Activated CD4-positive, alpha-beta T cell treated with anti-CD3 and anti-CD28 coated beads, Interleukin-2, amount 10 ng/mL, durations not matched to agents 24 days and 14 days (primary cell): ENCODE measurements at regions not wholly inside any gene's neighbourhood (a gene's known extent, or its start where the extent isn't known, plus 50 kb on each side); places are given as distances from the start of the nearest gene placed in this dataset.

Experiments
- DNase-seq: peaks from one replicate; pipeline ENCODE4 v3.0.0; 2022
- H3K27ac Mint-ChIP-seq: one replicate; pipeline ENCODE4 v1.8.0; 2022; ENCODE audit warnings: mild to moderate bottlenecking, mixed read lengths
- H3K27me3 Mint-ChIP-seq: one replicate; pipeline ENCODE4 v1.8.0; 2022; ENCODE audit warnings: mixed read lengths
- H3K36me3 Mint-ChIP-seq: one replicate; pipeline ENCODE4 v1.8.0; 2022; ENCODE audit warnings: low read depth, mild to moderate bottlenecking, mixed read lengths
- H3K4me1 Mint-ChIP-seq: one replicate; pipeline ENCODE4 v1.8.0; 2021; ENCODE audit warnings: mixed read lengths
- H3K4me3 Mint-ChIP-seq: one replicate; pipeline ENCODE4 v1.8.0; 2022; ENCODE audit warnings: mild to moderate bottlenecking, moderate library complexity, mixed read lengths
- H3K9me3 Mint-ChIP-seq: one replicate; pipeline ENCODE4 v1.8.0; 2021; ENCODE audit warnings: mixed read lengths
- intact Hi-C: fragments of 100-400 bp; cut with micrococcal nuclease; formaldehyde crosslinking; loops from one replicate; pipeline ENCODE4 v1.15.1; 2023

DNA sequence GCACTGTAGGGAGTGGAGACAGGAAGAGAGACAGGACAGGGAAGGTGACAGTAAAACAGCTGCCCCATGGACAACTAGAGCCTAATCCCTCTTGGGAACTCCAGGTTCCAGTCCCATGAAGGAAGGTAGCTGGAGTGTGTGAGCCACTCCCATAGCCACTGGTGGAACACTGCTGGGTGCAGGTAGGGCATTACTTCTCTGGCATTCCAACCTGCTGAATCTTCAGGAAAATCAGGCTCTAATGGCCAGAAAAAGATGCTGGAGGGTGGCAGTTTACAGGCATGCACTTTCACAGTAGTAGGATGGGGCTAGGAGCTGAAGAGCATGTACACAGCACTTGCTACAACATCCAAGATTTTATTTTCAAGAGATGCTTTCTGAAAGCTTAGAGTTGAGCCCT is 259.4 kb downstream of the AUH start:
- intact Hi-C loops: loop anchor here (1.0 kb wide), 1 partner anchor 31 kb away; no protein-coding TSS in a partner anchor
- H3K27ac Mint-ChIP-seq: peak overlapping the region; percentile 89
- no peaks in the 10 kb centered on the region for H3K27me3 Mint-ChIP-seq
- H3K4me3 Mint-ChIP-seq: peak overlapping the region; percentile 70
- peaks cover 18% of the 10 kb centered on the region for H3K9me3 Mint-ChIP-seq
- peaks cover 41% of the 10 kb centered on the region for H3K36me3 Mint-ChIP-seq
- peaks cover 62% of the 10 kb centered on the region for H3K4me1 Mint-ChIP-seq
- peak; percentile 66 for DNase-seq

DNA sequence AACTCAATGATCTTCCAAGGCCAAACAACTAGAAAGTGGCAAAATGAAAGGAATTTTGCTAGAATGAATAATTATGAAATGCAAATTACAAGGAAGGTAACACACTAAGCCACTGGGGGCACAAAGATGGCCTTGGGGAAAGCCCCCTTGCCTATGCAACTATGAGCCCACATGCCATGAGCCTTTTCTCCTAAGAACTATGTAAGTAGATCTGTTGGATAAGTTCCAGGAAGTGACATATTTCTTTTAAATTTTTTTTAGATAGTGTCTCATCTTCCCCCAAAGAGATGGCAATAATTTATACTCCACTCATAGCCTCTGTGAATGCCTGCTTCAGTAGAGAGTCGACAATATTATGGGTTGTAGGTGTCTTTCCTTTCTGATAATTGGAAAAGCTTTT is 257.8 kb downstream of the AUH start:
- H3K4me1 Mint-ChIP-seq: peaks cover 53% of the 10 kb centered on the region
- peaks cover 49% of the 10 kb centered on the region for H3K36me3 Mint-ChIP-seq
- H3K27ac Mint-ChIP-seq: peak overlapping the region; percentile 1
- H3K27me3 Mint-ChIP-seq: no peaks in the 10 kb centered on the region
- peaks cover 24% of the 10 kb centered on the region for H3K9me3 Mint-ChIP-seq
- no peak overlapping the region for H3K4me3 Mint-ChIP-seq
- no peak for DNase-seq
- intact Hi-C loops: no loop called here

DNA sequence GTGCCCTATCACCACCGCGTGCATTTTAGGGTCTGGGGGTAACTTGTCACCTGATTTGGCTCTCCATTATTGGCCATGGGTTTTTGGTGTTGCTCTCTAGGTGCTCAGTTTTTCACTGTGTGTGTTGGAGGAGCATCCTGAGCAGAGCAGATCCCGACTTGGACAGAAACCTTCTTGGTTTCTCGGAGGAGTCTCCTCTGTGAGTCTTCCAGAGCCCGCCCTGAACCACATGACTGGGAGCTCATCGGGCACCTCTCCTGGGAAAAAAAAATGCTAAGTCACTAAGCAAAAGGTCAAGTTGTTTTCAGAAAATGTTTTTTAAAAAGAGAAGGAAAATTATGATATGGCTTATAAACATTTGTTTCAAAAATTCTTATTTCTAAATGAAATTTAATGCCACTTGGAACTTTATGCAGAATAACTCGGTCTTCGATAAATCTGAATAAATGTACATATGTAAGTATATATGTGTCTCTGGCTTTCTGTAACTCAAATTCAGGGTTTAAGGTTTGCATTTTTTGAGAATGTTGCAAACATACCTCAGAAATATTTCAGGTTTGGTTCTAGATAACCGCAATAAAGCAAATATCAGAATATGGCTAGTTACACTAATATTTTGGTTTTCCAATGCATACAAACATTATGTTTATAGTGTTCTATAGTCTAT is 255.2 kb downstream of the AUH start:
- Mint-ChIP-seq H3K27ac (no peak overlapping the region), H3K9me3 (peaks cover 35% of the 10 kb centered on the region), H3K36me3 (peaks cover 68% of the 10 kb centered on the region), H3K4me3 (no peak overlapping the region), H3K27me3 (no peaks in the 10 kb centered on the region), H3K4me1 (peaks cover 31% of the 10 kb centered on the region)
- intact Hi-C loops: no loop called here
- DNase-seq: no peak

DNA sequence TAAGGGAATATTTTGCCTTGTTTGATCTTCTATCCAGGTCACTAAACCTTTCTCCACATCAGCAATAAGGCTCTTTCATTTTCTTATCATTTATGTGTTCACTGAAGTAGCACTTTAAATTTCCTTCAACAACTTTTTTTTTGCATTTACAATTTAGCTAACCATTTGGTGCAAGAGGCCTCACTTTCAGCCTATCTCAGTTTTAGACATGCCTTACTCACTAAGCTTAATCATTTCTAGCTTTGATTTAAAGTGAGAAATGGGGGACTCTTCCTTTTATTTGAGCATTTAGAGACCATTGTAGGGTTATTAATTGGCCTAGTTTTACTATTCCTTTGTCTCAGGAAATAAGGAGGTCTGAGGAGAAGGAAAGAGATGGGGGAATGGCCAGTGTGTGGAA is 250.5 kb downstream of the AUH start:
- no peak overlapping the region for H3K4me3 Mint-ChIP-seq
- no peak overlapping the region for H3K27ac Mint-ChIP-seq
- H3K9me3 Mint-ChIP-seq: peaks cover 33% of the 10 kb centered on the region
- intact Hi-C loops: no loop called here
- DNase-seq: no peak
- no peaks in the 10 kb centered on the region for H3K27me3 Mint-ChIP-seq
- peaks cover 30% of the 10 kb centered on the region for H3K4me1 Mint-ChIP-seq
- peaks cover 61% of the 10 kb centered on the region for H3K36me3 Mint-ChIP-seq

DNA sequence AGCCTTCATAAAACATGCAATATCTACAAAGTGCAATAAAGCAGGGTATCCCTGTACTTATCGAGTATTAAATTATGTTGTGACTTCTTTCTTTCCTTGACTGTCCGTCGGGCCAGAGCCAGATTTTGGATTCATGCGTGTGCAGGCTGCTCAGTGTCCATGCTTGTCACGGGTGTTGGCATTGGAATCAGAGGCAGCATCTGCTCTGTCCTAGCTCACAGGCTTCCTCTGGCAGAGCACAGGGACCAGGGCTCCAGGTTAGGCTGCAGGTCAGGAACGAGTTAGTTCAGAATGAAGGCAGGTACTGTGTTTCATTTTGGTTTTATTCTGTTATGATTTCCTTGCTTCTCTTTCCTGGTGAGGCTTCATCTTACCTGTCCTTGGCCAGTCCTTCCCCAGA is 249.8 kb downstream of the AUH start:
- peaks cover 63% of the 10 kb centered on the region for H3K36me3 Mint-ChIP-seq
- intact Hi-C loops: no loop called here
- DNase-seq: no peak
- no peak overlapping the region for H3K4me3 Mint-ChIP-seq
- peaks cover 30% of the 10 kb centered on the region for H3K9me3 Mint-ChIP-seq
- H3K27me3 Mint-ChIP-seq: no peaks in the 10 kb centered on the region
- H3K27ac Mint-ChIP-seq: no peak overlapping the region
- peaks cover 34% of the 10 kb centered on the region for H3K4me1 Mint-ChIP-seq

DNA sequence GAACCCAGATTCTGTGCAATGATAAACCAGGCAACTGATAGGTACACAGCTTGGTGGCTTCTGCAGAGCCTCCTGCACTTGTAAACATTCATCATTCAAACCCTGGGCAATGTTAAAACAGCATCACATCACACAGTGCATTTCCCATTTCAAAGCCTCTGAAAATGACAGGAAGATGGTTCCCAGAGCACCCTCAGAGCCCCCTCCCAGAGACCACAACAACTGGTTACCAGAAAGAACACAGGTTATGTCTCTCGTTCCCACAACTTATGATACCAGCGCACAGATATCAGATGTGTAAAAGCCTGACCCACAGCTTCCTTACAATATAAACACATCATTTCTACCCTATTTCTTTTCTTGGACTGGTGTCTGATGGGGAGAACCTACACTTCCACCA is 248.7 kb downstream of the AUH start:
- DNase-seq: no peak
- intact Hi-C loops: no loop called here
- Mint-ChIP-seq H3K4me1 (peaks cover 34% of the 10 kb centered on the region), H3K36me3 (peaks cover 58% of the 10 kb centered on the region), H3K4me3 (no peak overlapping the region), H3K27me3 (no peaks in the 10 kb centered on the region), H3K27ac (peak overlapping the region; percentile 21), H3K9me3 (peaks cover 25% of the 10 kb centered on the region)

DNA sequence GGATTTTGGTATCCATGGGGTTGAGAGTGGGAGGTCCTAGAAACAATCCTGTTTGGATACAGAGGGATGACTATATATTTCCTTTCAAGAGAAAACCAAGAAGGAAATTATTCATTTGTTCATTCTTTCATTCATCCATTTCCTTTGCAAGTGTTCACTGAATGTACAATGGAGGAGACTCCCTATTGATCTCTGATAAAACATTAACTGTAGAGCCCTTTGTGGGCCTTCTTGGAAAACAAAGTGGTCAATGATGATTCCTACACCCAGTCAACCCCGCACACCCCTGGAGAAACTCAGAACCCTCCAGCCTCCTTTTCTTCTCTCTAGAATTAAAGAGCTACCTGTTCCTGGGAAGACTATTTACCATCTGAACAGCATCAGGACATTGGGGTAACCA is 247.3 kb downstream of the AUH start:
- H3K4me3 Mint-ChIP-seq: no peak overlapping the region
- H3K27me3 Mint-ChIP-seq: peaks cover 2% of the 10 kb centered on the region
- no peak for DNase-seq
- intact Hi-C loops: no loop called here
- H3K36me3 Mint-ChIP-seq: peaks cover 58% of the 10 kb centered on the region
- no peak overlapping the region for H3K27ac Mint-ChIP-seq
- H3K9me3 Mint-ChIP-seq: peaks cover 21% of the 10 kb centered on the region
- H3K4me1 Mint-ChIP-seq: peaks cover 39% of the 10 kb centered on the region

DNA sequence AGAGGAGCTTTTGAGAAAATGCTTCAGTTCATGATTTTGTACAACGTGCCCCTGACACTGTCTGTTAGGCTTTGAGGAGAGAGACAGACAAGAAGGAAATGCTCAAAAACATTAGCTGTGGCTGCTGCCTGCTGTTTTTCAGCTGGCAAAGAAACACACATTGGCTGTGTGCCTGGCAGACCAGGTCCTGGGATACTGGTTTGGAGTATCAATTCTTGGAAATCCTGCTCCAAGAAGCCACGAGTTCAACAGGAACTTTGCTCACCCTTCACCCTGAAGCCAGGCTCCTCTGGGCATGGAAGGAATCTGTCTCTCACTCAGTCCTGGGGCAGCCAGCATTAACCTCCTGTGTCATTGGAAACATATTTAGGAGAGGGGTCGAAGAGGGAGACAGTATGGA is 245.5 kb downstream of the AUH start:
- intact Hi-C loops: no loop called here
- Mint-ChIP-seq H3K9me3 (peaks cover 11% of the 10 kb centered on the region), H3K4me1 (peaks cover 43% of the 10 kb centered on the region), H3K27me3 (peaks cover 2% of the 10 kb centered on the region), H3K4me3 (no peak overlapping the region), H3K27ac (peak overlapping the region; percentile 71), H3K36me3 (peaks cover 41% of the 10 kb centered on the region)
- no peak for DNase-seq

DNA sequence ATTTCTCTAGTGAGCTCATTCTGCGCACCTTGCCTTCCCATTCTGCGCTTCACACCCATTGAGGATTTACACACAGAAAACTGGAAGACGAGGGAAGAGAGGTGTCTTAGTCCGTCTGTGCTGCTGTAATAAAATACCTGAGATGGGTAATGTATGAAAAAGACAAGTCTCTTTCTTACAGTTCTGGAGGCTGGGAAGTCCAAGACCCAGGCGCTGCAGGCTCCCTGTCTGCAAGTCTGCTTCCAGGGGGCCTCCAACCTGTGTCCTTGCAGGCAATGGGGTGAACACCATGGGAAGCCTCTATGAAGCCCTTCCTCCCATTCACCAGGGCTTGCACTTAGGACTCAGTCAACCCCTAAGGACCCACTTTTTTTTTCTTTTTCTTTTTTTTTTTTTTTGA is 245.0 kb downstream of the AUH start:
- H3K4me3 Mint-ChIP-seq: no peak overlapping the region
- H3K27me3 Mint-ChIP-seq: peaks cover 2% of the 10 kb centered on the region
- peaks cover 37% of the 10 kb centered on the region for H3K36me3 Mint-ChIP-seq
- peaks cover 42% of the 10 kb centered on the region for H3K4me1 Mint-ChIP-seq
- peak overlapping the region; percentile 25 for H3K27ac Mint-ChIP-seq
- no peak for DNase-seq
- intact Hi-C loops: no loop called here
- peaks cover 10% of the 10 kb centered on the region for H3K9me3 Mint-ChIP-seq

DNA sequence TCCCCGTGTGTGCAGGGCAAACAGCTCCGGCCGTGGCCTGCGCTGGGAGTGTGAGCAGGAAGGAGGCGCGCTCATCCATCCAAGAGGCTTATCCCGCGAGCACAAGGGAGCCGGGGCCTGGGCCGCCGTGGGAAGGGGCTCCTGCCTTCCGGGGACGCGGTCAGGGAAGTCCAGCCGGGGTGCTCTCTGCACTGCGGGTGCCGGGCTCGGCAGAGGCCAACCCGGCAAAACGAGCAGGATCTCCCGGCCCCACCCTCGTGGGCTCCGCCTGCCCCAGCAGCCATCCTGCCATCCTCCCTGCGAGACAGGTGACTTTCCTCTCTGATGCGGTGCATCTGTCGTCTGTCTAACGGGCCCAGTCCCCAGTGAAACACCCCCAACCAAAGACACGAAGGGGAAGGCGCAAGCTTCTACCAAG is 244.2 kb downstream of the AUH start:
- Mint-ChIP-seq H3K9me3 (peaks cover 6% of the 10 kb centered on the region), H3K27me3 (peaks cover 2% of the 10 kb centered on the region), H3K27ac (no peak overlapping the region), H3K4me1 (peaks cover 43% of the 10 kb centered on the region), H3K4me3 (no peak overlapping the region), H3K36me3 (peaks cover 37% of the 10 kb centered on the region)
- intact Hi-C loops: no loop called here
- DNase-seq: no peak

DNA sequence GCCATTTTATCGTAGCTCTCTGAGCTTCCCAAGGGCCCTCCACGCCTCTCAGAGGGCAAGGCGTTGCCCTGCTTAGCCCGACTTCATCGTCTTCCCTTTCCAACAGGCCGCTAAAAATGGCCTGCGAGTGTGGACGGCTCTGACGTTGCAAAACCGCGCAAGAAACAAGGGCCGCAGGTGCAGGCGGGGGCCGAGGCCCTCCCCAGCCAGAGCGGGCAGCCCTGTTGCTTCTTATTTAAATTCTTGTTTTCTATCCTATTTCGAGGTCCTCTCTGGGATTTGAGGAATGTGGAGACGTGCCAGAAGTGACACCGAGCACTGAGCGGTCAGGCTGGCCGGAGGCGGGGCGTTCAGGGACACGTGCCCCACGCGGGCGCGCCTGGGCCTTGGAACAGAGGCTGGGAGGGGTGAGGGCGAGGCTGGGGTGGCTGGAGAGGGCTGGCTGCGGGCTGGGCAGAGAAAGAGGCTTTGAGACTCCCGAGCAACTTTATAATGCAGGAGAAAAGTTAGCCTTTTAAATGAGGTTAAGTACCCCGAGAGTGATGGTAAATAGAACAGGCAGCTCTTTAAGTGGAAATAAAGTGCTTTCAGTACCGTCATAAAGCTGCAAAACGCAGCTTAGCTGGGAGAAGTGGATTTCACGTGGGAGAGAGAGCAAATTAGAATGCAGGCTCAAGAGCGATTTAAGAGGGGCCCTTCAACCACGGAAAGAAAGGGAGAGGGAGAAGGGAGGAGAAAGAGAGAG is 243.6 kb downstream of the AUH start:
- no peak overlapping the region for H3K27ac Mint-ChIP-seq
- H3K27me3 Mint-ChIP-seq: peaks cover 2% of the 10 kb centered on the region
- H3K4me3 Mint-ChIP-seq: no peak overlapping the region
- peaks cover 40% of the 10 kb centered on the region for H3K4me1 Mint-ChIP-seq
- H3K36me3 Mint-ChIP-seq: peaks cover 36% of the 10 kb centered on the region
- no peak for DNase-seq
- peaks cover 2% of the 10 kb centered on the region for H3K9me3 Mint-ChIP-seq
- intact Hi-C loops: no loop called here

DNA sequence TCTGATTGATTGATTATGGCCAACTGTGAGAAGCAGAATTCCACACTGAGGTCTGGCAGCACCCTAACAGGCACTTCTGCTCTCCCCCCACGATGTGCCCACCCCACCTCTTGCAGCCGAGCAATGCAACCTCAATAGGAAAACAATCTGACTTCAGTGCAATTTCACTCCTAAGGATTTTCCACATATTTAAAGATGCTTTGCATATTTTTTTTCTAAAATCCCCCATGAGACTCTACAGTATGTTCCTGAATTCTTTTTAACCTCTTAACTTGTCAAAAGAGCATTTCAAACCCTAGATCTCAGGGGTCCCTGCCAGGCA is 243.1 kb downstream of the AUH start:
- peaks cover 38% of the 10 kb centered on the region for H3K4me1 Mint-ChIP-seq
- H3K27ac Mint-ChIP-seq: no peak overlapping the region
- H3K36me3 Mint-ChIP-seq: peaks cover 38% of the 10 kb centered on the region
- peaks cover 6% of the 10 kb centered on the region for H3K9me3 Mint-ChIP-seq
- intact Hi-C loops: no loop called here
- H3K4me3 Mint-ChIP-seq: no peak overlapping the region
- no peak for DNase-seq
- H3K27me3 Mint-ChIP-seq: peaks cover 2% of the 10 kb centered on the region

DNA sequence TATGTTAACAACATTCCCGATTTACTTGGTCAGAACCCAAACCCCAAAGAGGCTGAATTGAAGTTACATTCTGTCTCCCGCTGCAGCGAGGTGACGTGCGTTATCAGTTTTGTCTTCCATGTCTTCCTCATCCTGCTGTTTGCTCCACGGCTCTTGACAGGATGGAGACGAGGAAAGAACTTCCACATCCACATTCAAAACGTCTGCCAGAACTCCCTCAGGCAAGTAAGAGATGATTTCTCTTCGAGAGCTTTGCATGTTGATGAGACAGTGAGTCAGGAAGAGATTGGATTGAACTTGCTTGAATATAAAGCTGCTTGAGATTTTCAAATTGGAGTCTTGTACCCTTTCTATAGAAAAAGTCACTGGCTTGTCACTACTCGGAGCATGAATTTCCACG is 242.6 kb downstream of the AUH start:
- DNase-seq: no peak
- H3K4me1 Mint-ChIP-seq: peaks cover 38% of the 10 kb centered on the region
- H3K9me3 Mint-ChIP-seq: peaks cover 9% of the 10 kb centered on the region
- H3K27me3 Mint-ChIP-seq: peaks cover 2% of the 10 kb centered on the region
- H3K27ac Mint-ChIP-seq: no peak overlapping the region
- H3K36me3 Mint-ChIP-seq: peaks cover 40% of the 10 kb centered on the region
- H3K4me3 Mint-ChIP-seq: no peak overlapping the region
- intact Hi-C loops: no loop called here

DNA sequence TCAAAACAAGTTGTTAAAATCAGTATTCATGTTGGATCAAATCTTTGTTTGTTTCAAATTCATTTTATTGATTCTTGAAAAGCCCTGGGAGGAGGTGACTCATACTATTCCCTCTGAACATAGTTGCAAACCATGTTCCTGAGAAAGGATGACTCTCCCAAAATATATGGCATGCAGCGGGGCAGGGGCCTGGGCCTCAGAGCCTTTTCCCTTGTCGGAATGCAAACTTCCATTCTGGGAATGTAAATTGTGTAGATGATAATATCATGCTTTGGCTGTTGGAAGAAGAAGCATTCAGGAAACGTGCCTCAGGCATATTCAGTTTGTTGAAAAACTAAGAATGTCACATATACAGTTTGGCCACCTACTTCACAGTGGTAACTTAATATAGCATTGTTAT is 242.0 kb downstream of the AUH start:
- Mint-ChIP-seq H3K4me3 (no peak overlapping the region), H3K27ac (no peak overlapping the region), H3K27me3 (peaks cover 2% of the 10 kb centered on the region), H3K9me3 (peaks cover 9% of the 10 kb centered on the region), H3K4me1 (peaks cover 36% of the 10 kb centered on the region), H3K36me3 (peaks cover 45% of the 10 kb centered on the region)
- no peak for DNase-seq
- intact Hi-C loops: no loop called here

DNA sequence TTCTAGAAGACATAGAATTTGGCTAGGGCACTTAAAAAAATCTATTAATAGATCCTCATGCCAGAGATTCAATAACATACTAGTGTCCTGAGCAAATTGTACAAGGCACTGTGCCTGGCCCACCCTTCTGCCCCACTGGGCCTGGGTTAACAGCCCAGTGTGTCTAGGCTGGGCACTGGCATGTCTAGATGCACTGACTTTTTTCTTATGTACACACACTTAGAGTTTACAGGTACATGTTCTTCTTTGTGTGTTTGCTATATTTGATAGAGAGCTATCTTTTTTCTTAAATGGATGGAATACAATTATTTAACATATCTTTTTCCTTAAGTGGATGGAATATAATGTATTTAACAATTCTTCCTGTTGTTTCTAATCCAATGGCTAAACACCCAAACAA is 241.5 kb downstream of the AUH start:
- intact Hi-C loops: no loop called here
- Mint-ChIP-seq H3K27ac (no peak overlapping the region), H3K36me3 (peaks cover 49% of the 10 kb centered on the region), H3K27me3 (peaks cover 2% of the 10 kb centered on the region), H3K4me3 (no peak overlapping the region), H3K9me3 (peaks cover 12% of the 10 kb centered on the region), H3K4me1 (peaks cover 35% of the 10 kb centered on the region)
- no peak for DNase-seq
